ENCODE measurements at regions not wholly inside any gene's neighbourhood (a gene's known extent, or its start where the extent isn't known, plus 50 kb on each side); places are given as distances from the start of the nearest gene placed in this dataset.
"Not testable (repeated sequence)": the region's sequence is repeated elsewhere in the genome, so short reads cannot be mapped to it uniquely, and the experiment has no call there.

GRCh38 chr6:27111743-27112142, 135.8 kb upstream of the PRSS16 start:
- Histone ChIP-seq H3K9ac (ENCODE audit: low read length) (no peak overlapping the region), H3K4me1 (ENCODE audit: control insufficient read depth, insufficient read depth, low read length) (no peaks in the 10 kb centered on the region), H3K36me3 (ENCODE audit: control insufficient read depth, insufficient read depth, low read length) (no peaks in the 10 kb centered on the region), H3K4me3 (ENCODE audit: low read length) (no peak overlapping the region), H3K27me3 (ENCODE audit: control insufficient read depth, insufficient read depth, low read length) (no peaks in the 10 kb centered on the region), H3K27ac (ENCODE audit: low read depth, low read length) (no peak overlapping the region)

DNA sequence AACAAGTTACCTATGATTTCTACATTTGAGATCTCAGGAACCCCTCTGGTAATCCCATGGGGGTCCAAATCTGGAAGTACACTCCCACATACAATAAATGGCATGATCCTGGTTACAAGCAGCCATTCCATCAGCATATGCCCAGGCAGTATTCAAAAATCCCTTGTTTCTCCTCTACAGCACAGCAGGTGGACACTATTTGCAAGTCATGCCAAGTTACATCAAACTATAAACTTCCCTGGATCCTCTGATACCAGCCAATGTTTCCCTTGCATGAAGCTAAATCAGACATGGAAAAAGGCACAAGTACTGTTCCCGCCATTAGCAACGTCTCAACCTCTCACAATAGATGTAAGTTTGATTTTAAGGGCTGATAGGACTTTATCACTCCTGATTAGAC, 134.5 kb upstream of the PRSS16 start:
- H3K4me1 ChIP-seq (ENCODE audit: control insufficient read depth, insufficient read depth, low read length), result no peaks in the 10 kb centered on the region
- H3K27me3 ChIP-seq (ENCODE audit: control insufficient read depth, insufficient read depth, low read length), result no peaks in the 10 kb centered on the region
- H3K9ac ChIP-seq (ENCODE audit: low read length), result no peak overlapping the region
- H3K27ac ChIP-seq (ENCODE audit: low read depth, low read length), result no peak overlapping the region
- H3K36me3 ChIP-seq (ENCODE audit: control insufficient read depth, insufficient read depth, low read length), result no peaks in the 10 kb centered on the region
- no peak overlapping the region for H3K4me3 ChIP-seq (ENCODE audit: low read length)

- no peak overlapping the region for H3K9ac ChIP-seq (ENCODE audit: low read length)
- H3K27ac ChIP-seq (ENCODE audit: low read depth, low read length), result no peak overlapping the region
- no peaks in the 10 kb centered on the region for H3K36me3 ChIP-seq (ENCODE audit: control insufficient read depth, insufficient read depth, low read length)
- H3K4me1 ChIP-seq (ENCODE audit: control insufficient read depth, insufficient read depth, low read length), result no peaks in the 10 kb centered on the region
- no peak overlapping the region for H3K4me3 ChIP-seq (ENCODE audit: low read length)
- H3K27me3 ChIP-seq (ENCODE audit: control insufficient read depth, insufficient read depth, low read length), result no peaks in the 10 kb centered on the region
Measured at GRCh38 chr6:27119329-27119728, 128.2 kb upstream of the PRSS16 start.

DNA sequence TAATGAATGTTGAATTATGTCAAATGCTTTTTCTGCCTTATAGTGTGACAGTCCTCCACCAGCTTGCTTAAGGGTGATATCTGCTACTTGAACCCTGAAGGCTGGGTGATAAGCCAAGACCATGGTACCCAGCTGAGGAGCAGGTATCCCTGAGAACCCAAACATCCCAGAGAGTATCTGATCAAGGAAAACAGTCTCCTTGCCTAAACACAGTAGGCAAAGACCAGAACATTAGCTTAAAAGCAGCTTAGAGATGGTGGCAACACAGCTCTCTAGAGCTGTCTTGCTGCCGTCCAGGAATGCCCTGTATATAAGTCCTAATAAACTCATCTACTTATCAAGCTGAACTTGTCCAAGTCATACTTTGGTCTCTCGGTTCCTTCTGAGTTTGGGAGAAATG, 127.7 kb upstream of the PRSS16 start:
- H3K9ac ChIP-seq (ENCODE audit: low read length), result no peak overlapping the region

GRCh38 chr6:27121640-27122039, 125.9 kb upstream of the PRSS16 start:
- Histone ChIP-seq H3K36me3 (ENCODE audit: control insufficient read depth, insufficient read depth, low read length) (no peaks in the 10 kb centered on the region), H3K4me1 (ENCODE audit: control insufficient read depth, insufficient read depth, low read length) (no peaks in the 10 kb centered on the region), H3K27ac (ENCODE audit: low read depth, low read length) (no peak overlapping the region)

More for the DNA sequence above, 127.7 kb upstream of the PRSS16 start:
- no peak overlapping the region for H3K27ac ChIP-seq (ENCODE audit: low read depth, low read length)
- no peak overlapping the region for H3K4me3 ChIP-seq (ENCODE audit: low read length)
- H3K36me3 ChIP-seq (ENCODE audit: control insufficient read depth, insufficient read depth, low read length), result no peaks in the 10 kb centered on the region
- no peaks in the 10 kb centered on the region for H3K4me1 ChIP-seq (ENCODE audit: control insufficient read depth, insufficient read depth, low read length)
- no peaks in the 10 kb centered on the region for H3K27me3 ChIP-seq (ENCODE audit: control insufficient read depth, insufficient read depth, low read length)

DNA sequence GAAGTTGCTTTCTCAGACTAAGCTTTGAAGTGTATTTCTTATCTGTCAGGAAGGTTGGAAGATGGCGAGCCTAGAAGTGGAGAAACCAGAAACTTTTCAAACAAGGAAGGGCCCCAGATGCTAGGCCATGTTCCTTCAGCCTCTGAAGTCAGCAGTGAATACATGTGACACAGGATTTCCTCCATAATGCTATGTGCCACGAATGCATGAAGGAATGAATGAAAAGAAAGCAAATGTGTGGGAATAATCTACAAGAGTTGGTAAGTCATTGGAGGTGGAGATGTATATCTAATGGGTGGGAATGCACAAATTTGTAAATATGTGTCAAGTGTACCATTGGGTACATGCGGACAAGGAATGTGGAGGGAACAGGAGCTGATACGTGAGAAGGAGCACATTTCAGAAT, 123.2 kb upstream of the PRSS16 start:
- Histone ChIP-seq H3K36me3 (ENCODE audit: control insufficient read depth, insufficient read depth, low read length) (no peaks in the 10 kb centered on the region), H3K4me3 (ENCODE audit: low read length) (no peak overlapping the region), H3K4me1 (ENCODE audit: control insufficient read depth, insufficient read depth, low read length) (no peaks in the 10 kb centered on the region), H3K27me3 (ENCODE audit: control insufficient read depth, insufficient read depth, low read length) (no peaks in the 10 kb centered on the region), H3K9ac (ENCODE audit: low read length) (no peak overlapping the region), H3K27ac (ENCODE audit: low read depth, low read length) (no peak overlapping the region)

More at GRCh38 chr6:27121640-27122039, 125.9 kb upstream of the PRSS16 start:
- Histone ChIP-seq H3K27me3 (ENCODE audit: control insufficient read depth, insufficient read depth, low read length) (no peaks in the 10 kb centered on the region), H3K4me3 (ENCODE audit: low read length) (no peak overlapping the region), H3K9ac (ENCODE audit: low read length) (no peak overlapping the region)

GRCh38 chr6:27126046-27126814, 121.3 kb upstream of the PRSS16 start:
- H3K27me3 ChIP-seq (ENCODE audit: control insufficient read depth, insufficient read depth, low read length), result no peaks in the 10 kb centered on the region
- H3K36me3 ChIP-seq (ENCODE audit: control insufficient read depth, insufficient read depth, low read length), result no peaks in the 10 kb centered on the region
- peak overlapping the region; percentile 37 for H3K4me3 ChIP-seq (ENCODE audit: low read length)
- no peak overlapping the region for H3K9ac ChIP-seq (ENCODE audit: low read length)
- H3K4me1 ChIP-seq (ENCODE audit: control insufficient read depth, insufficient read depth, low read length), result peaks cover 3% of the 10 kb centered on the region
- no peak overlapping the region for H3K27ac ChIP-seq (ENCODE audit: low read depth, low read length)

DNA sequence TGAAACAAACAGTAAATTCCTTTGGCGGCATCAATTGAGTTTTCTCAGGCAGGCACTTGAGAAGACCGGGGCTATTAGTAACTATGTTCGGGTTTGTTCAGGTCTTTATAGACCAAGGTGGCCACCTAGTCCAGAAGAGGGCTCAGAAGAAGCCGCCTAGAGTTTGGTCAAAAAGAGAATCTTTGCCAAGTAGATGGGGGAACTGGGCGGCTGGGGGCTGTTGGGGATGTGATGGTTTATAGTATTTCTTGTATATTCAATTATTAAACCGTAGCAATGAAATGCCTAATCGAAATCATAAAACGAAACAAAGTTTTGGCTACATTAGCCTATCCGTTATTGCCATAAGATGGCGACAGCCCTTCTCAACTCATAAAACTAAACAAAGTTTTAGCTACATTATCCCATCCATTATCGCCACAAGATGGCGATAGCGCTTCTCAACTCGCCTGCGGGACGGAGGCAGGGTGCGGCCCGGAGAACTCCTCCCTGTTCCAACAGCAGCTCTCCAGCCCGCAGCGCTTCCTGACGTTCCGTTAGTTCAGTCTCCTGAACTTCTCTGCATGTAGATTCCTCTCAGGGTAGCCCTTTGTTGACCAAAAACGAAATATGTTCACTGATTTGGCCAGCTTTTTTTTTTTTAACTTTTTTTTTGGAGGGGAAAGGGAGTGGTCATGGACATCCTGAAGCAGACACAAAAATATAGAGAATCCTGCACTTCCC, 120.5 kb upstream of the PRSS16 start:
- H3K9ac ChIP-seq (ENCODE audit: low read length), result no peak overlapping the region
- no peaks in the 10 kb centered on the region for H3K36me3 ChIP-seq (ENCODE audit: control insufficient read depth, insufficient read depth, low read length)
- peak overlapping the region; percentile 34 for H3K27ac ChIP-seq (ENCODE audit: low read depth, low read length)
- no peaks in the 10 kb centered on the region for H3K27me3 ChIP-seq (ENCODE audit: control insufficient read depth, insufficient read depth, low read length)
- peaks cover 4% of the 10 kb centered on the region for H3K4me1 ChIP-seq (ENCODE audit: control insufficient read depth, insufficient read depth, low read length)
- peak overlapping the region; percentile 48 for H3K4me3 ChIP-seq (ENCODE audit: low read length)

DNA sequence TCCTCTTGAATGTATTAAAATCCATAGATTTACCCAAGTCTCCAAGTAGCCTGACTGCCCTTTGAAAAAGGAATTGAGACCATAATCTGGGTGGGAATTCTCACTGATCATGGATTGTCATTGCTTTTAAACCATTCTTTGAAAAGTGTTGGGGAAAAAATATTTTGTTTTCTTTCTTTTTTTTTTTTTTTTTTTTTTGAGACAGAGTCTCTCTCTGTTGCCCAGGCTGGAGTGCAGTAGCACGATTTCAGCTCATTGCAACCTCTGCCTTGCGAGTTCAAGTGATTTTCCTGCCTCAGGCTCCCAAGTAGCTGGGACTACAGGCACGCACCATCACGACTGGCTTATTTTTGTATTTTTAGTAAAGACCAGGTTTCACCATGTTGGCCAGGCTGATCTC, 119.6 kb upstream of the PRSS16 start:
- not testable (repeated sequence) for H3K4me3 ChIP-seq (ENCODE audit: low read length)

GRCh38 chr6:27128311-27129094, 119.0 kb upstream of the PRSS16 start:
- Histone ChIP-seq H3K27ac (ENCODE audit: low read depth, low read length) (no peak overlapping the region), H3K36me3 (ENCODE audit: control insufficient read depth, insufficient read depth, low read length) (no peaks in the 10 kb centered on the region), H3K4me1 (ENCODE audit: control insufficient read depth, insufficient read depth, low read length) (peaks cover 4% of the 10 kb centered on the region), H3K4me3 (ENCODE audit: low read length) (no peak overlapping the region), H3K27me3 (ENCODE audit: control insufficient read depth, insufficient read depth, low read length) (no peaks in the 10 kb centered on the region), H3K9ac (ENCODE audit: low read length) (no peak overlapping the region)

More for the DNA sequence above, 119.6 kb upstream of the PRSS16 start:
- H3K4me1 ChIP-seq (ENCODE audit: control insufficient read depth, insufficient read depth, low read length); H3K27ac ChIP-seq (ENCODE audit: low read depth, low read length); H3K36me3 ChIP-seq (ENCODE audit: control insufficient read depth, insufficient read depth, low read length); H3K27me3 ChIP-seq (ENCODE audit: control insufficient read depth, insufficient read depth, low read length); H3K9ac ChIP-seq (ENCODE audit: low read length): not testable (repeated sequence)

DNA sequence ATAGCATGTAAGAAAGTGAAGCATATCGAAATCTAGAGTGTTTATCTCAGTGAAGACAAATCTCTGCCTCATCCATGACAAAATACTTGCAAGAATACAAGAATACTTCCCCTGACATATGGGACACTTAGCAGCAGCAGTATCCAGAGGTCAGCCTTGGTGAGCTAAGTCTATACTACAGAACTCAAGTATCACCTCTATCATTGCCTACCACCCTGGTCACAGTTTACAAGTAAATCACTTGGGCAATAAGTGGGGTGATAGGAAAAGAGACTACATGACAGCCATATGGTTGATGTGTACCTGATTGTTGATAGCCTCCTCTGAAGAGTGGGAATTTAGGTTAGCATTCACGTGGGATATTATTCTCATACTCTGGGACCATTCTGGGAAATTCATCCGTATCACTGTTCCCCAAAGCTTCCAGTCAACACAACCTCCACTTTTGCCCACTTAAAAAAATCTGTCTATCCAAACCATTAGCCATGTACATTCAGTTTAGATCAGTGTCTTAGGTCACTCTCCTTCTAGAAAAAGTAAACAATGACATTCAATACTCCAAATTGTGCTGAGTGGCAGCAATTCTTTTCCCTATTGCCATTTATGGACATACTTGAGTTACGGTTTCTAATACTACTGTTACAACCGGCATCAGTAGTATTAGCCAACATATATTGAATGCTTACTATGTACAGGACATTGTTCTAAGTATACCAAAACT, 118.2 kb upstream of the PRSS16 start:
- H3K36me3 ChIP-seq (ENCODE audit: control insufficient read depth, insufficient read depth, low read length), result no peaks in the 10 kb centered on the region
- H3K9ac ChIP-seq (ENCODE audit: low read length), result no peak overlapping the region
- no peaks in the 10 kb centered on the region for H3K27me3 ChIP-seq (ENCODE audit: control insufficient read depth, insufficient read depth, low read length)
- no peak overlapping the region for H3K4me3 ChIP-seq (ENCODE audit: low read length)
- H3K27ac ChIP-seq (ENCODE audit: low read depth, low read length), result no peak overlapping the region
- peaks cover 4% of the 10 kb centered on the region for H3K4me1 ChIP-seq (ENCODE audit: control insufficient read depth, insufficient read depth, low read length)

- H3K27me3 ChIP-seq (ENCODE audit: control insufficient read depth, insufficient read depth, low read length), result no peaks in the 10 kb centered on the region
- no peaks in the 10 kb centered on the region for H3K36me3 ChIP-seq (ENCODE audit: control insufficient read depth, insufficient read depth, low read length)
- H3K4me3 ChIP-seq (ENCODE audit: low read length), result no peak overlapping the region
- H3K4me1 ChIP-seq (ENCODE audit: control insufficient read depth, insufficient read depth, low read length), result peaks cover 4% of the 10 kb centered on the region
- H3K9ac ChIP-seq (ENCODE audit: low read length), result no peak overlapping the region
- no peak overlapping the region for H3K27ac ChIP-seq (ENCODE audit: low read depth, low read length)
Measured at GRCh38 chr6:27129917-27130316, 117.6 kb upstream of the PRSS16 start.

Measured in rectal smooth muscle tissue (tissue), 1 donor.